ENCODE measurements at regions not wholly inside any gene's neighbourhood (a gene's known extent, or its start where the extent isn't known, plus 50 kb on each side); places are given as distances from the start of the nearest gene placed in this dataset.

DNA sequence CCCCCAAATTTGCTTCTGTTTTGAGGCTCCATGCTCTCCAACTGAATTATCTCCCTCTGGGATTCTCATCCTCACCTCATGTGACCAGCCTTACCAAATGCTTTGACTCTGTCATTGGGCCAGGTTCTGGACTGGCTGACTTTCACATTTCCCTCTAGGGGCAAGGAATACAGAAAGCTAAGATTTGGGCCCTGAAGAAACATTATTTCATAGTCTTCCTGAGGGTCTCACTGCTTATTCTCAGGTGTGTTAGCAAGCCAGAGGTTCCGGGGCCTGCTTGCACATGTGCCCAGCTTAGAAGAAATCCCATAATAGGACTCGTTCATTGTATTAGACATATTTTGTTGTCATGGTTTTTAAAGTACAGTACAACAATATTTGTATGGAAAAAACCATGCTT, 62.6 kb upstream of the TEX13D start:
- TF ChIP-seq CTCF (IDR thresholded peaks at IDR 0.05 in 4 of 5, conservative IDR thresholded peaks at IDR 0.05 in 1 of 5) (no peak), POLR2A (IDR thresholded peaks at IDR 0.05) (no peak)

All from gastrocnemius medialis (tissue), 4 donors.